PFSK-1 (cell line): ENCODE measurements at regions not wholly inside any gene's neighbourhood (a gene's known extent, or its start where the extent isn't known, plus 50 kb on each side); places are given as distances from the start of the nearest gene placed in this dataset.

Source experiments
- FOXP2 ChIP-seq: optimal IDR thresholded peaks from 2 replicates; pipeline ENCODE3; 2011; ENCODE audit warnings: borderline replicate concordance, control low read depth, inconsistent platforms; ENCODE audit not compliant: insufficient read depth; ENCODE audit errors: extremely low read length, extremely low read depth
- POLR2AphosphoS5 ChIP-seq: IDR thresholded peaks from 2 replicates; pipeline ENCODE4 v1.6.1; 2012; ENCODE audit warnings: low read depth, mild to moderate bottlenecking, control low read depth, low read length, moderate library complexity
- SIN3A ChIP-seq: IDR thresholded peaks from 2 replicates; pipeline ENCODE4 v1.6.1; 2012; ENCODE audit warnings: mild to moderate bottlenecking, low read length, moderate library complexity, borderline replicate concordance; ENCODE audit not compliant: insufficient read depth
- TAF1 ChIP-seq: IDR thresholded peaks from 2 replicates; pipeline ENCODE4 v1.6.1; 2012; ENCODE audit warnings: low read length, control low read depth, borderline replicate concordance; ENCODE audit not compliant: insufficient read depth
- TF ChIP-seq, protein P1 (sequence below), 2 experiments: IDR thresholded peaks; 2 replicates each; pipeline versions ENCODE4 v1.6.1 to v1.8.0; 2011 to 2012; ENCODE audit warnings: low read depth in 2 of 2, low read length in 2 of 2, control low read depth in 1 of 2, inconsistent platforms in 1 of 2, mild to moderate bottlenecking in 1 of 2, moderate library complexity in 1 of 2; ENCODE audit not compliant: insufficient read depth in 1 of 2

DNA sequence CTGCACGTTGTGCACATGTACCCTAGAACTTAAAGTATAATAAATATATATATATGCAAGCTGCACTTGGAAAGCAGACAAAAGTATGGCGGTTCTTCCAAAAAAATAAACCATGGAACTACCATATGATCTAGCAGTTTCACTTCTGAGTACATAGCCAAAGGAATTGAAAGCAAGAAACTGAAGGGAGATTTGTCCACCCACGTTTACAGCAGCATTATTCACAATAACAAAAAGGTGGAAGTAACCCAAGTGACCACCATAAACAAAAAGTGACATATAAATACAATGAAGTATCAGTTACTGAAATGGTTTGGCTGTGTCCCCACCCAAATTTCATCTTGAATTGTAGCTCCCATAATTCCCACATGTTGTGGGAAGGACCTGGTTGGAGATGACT is 525.3 kb upstream of the CELF2 start:
- TF ChIP-seq SIN3A (no peak), FOXP2 (no peak), TAF1 (no peak), POLR2AphosphoS5 (no peak)
- TF ChIP-seq, protein P1, sequence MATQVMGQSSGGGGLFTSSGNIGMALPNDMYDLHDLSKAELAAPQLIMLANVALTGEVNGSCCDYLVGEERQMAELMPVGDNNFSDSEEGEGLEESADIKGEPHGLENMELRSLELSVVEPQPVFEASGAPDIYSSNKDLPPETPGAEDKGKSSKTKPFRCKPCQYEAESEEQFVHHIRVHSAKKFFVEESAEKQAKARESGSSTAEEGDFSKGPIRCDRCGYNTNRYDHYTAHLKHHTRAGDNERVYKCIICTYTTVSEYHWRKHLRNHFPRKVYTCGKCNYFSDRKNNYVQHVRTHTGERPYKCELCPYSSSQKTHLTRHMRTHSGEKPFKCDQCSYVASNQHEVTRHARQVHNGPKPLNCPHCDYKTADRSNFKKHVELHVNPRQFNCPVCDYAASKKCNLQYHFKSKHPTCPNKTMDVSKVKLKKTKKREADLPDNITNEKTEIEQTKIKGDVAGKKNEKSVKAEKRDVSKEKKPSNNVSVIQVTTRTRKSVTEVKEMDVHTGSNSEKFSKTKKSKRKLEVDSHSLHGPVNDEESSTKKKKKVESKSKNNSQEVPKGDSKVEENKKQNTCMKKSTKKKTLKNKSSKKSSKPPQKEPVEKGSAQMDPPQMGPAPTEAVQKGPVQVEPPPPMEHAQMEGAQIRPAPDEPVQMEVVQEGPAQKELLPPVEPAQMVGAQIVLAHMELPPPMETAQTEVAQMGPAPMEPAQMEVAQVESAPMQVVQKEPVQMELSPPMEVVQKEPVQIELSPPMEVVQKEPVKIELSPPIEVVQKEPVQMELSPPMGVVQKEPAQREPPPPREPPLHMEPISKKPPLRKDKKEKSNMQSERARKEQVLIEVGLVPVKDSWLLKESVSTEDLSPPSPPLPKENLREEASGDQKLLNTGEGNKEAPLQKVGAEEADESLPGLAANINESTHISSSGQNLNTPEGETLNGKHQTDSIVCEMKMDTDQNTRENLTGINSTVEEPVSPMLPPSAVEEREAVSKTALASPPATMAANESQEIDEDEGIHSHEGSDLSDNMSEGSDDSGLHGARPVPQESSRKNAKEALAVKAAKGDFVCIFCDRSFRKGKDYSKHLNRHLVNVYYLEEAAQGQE (IDR thresholded peaks at IDR 0.05; ENCODE audit: insufficient read depth in 1 of 2, low read depth in 2 of 2, low read length in 2 of 2), result no peak

DNA sequence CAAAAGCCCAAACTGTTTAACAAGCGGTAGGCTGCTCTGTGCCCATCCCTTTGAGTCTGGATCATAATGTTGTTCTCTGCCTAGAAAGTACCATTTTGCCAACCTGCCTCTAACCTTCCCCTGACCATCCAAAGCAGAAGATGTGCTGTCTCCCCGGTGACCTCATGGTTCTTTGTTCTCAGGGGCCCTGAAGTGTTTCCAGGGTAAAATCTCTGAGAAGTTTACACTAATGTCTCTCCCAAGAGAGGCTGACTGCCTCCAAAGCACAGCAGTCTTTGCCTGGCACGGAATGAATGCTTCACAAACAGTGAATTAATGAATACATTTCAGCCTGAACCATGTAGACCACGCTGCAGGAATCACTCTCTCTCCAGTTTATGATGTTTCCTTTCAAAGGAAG is 523.8 kb upstream of the CELF2 start:
- TF ChIP-seq FOXP2 (no peak), SIN3A (no peak), POLR2AphosphoS5 (no peak)
- TF ChIP-seq, protein P1 (IDR thresholded peaks at IDR 0.05; ENCODE audit: insufficient read depth in 1 of 2, low read depth in 2 of 2, low read length in 2 of 2), result no peak

GRCh38 chr10:10497245-10497644 is 520.4 kb upstream of the CELF2 start:
- no peak for TF ChIP-seq FOXP2
- TF ChIP-seq POLR2AphosphoS5, result no peak
- no peak for TF ChIP-seq SIN3A
- TF ChIP-seq TAF1, result no peak
- TF ChIP-seq, protein P1 (IDR thresholded peaks at IDR 0.05; ENCODE audit: insufficient read depth in 1 of 2, low read depth in 2 of 2, low read length in 2 of 2), result no peak

- TF ChIP-seq POLR2AphosphoS5 (no peak), SIN3A (no peak), FOXP2 (no peak), TAF1 (no peak)
- TF ChIP-seq, protein P1 (IDR thresholded peaks at IDR 0.05; ENCODE audit: insufficient read depth in 1 of 2, low read depth in 2 of 2, low read length in 2 of 2), result no peak
Observed at GRCh38 chr10:10498781-10499180, 518.9 kb upstream of the CELF2 start.

DNA sequence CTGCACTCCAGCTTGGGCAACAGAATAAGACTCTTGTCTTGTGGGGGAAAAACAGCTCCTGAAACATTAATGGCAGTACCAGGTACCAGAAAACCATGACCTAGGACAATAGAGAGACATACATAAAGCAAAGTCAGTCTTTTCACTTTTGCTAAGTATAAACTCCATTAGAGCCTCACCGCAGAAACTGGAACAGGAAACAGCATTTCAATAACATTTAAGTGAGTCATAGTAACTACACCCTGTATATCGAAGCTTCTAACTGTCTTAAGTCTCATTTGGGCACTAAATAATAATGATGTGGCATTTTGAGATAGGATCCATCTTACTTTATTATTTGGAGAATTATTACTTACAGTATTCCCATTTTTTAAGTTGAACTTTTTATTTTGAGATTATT is 517.8 kb upstream of the CELF2 start:
- TF ChIP-seq FOXP2, result no peak
- no peak for TF ChIP-seq SIN3A
- no peak for TF ChIP-seq POLR2AphosphoS5
- TF ChIP-seq, protein P1 (IDR thresholded peaks at IDR 0.05; ENCODE audit: insufficient read depth in 1 of 2, low read depth in 2 of 2, low read length in 2 of 2), result no peak
- no peak for TF ChIP-seq TAF1
